GM12873 (cell line): ENCODE measurements at regions not wholly inside any gene's neighbourhood (a gene's known extent, or its start where the extent isn't known, plus 50 kb on each side); places are given as distances from the start of the nearest gene placed in this dataset.

Experiments
- TF ChIP-seq, protein P1 (sequence below): IDR thresholded peaks from 2 replicates; pipeline ENCODE4 v1.5.1; 2012; ENCODE audit warnings: low read depth, mild to moderate bottlenecking, moderate library complexity, low read length, control low read depth; ENCODE audit not compliant: insufficient read depth; ENCODE audit errors: missing control alignments

- TF ChIP-seq, protein P1, sequence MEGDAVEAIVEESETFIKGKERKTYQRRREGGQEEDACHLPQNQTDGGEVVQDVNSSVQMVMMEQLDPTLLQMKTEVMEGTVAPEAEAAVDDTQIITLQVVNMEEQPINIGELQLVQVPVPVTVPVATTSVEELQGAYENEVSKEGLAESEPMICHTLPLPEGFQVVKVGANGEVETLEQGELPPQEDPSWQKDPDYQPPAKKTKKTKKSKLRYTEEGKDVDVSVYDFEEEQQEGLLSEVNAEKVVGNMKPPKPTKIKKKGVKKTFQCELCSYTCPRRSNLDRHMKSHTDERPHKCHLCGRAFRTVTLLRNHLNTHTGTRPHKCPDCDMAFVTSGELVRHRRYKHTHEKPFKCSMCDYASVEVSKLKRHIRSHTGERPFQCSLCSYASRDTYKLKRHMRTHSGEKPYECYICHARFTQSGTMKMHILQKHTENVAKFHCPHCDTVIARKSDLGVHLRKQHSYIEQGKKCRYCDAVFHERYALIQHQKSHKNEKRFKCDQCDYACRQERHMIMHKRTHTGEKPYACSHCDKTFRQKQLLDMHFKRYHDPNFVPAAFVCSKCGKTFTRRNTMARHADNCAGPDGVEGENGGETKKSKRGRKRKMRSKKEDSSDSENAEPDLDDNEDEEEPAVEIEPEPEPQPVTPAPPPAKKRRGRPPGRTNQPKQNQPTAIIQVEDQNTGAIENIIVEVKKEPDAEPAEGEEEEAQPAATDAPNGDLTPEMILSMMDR = no peak
Measured at GRCh38 chr3:168707900-168708299, 612.2 kb upstream of the GOLIM4 start.

GRCh38 chr3:168705412-168705811 lies 609.7 kb upstream of the GOLIM4 start:
- TF ChIP-seq, protein P1 = no peak

DNA sequence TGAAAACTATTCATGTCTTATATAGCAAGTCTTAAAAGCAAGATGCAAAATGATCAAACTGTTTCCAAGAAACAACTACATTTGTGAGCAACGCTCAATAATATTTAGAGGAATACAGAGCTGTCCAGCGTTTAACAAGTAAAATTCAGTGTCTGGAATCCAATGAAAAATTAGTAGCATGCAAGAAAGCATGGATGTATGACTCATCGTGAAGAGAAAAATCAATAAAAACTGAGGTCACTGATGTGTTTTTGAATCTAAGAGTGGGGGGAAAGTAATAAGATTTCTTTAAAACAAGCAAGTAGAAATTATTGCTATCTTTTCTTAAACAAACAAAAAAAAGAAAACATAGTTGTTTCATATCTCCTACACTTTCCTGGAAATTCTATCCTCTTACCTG lies 600.3 kb upstream of the GOLIM4 start:
- TF ChIP-seq, protein P1 = no peak

- TF ChIP-seq, protein P1 = no peak
Measured at GRCh38 chr3:168693870-168694269, 598.1 kb upstream of the GOLIM4 start.

GRCh38 chr3:168688267-168688666 lies 592.5 kb upstream of the GOLIM4 start:
- TF ChIP-seq, protein P1 = no peak

DNA sequence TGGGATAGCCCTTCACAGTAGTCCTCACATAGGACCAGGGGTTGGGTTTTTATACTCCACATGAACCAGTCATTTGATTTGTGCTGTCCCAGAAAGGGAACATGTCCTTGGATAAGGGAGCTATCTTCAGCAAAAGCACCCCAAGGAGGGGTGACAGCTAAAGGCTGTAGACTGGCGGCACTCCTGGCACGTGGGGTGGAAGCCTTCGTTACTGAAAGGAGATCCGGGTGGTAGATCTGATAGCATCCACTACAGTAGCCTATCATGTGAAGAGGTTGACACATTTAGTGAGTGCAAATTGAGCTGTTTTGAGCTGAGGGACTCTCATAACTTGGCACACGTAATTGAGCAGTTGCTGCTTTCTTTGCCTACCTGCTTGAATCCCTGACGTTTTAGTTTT lies 588.8 kb upstream of the GOLIM4 start:
- TF ChIP-seq, protein P1 = no peak

GRCh38 chr3:168678730-168679129 lies 583.0 kb upstream of the GOLIM4 start:
- TF ChIP-seq, protein P1 = no peak
